Ovary (tissue), 7 donors: ENCODE measurements at regions not wholly inside any gene's neighbourhood (a gene's known extent, or its start where the extent isn't known, plus 50 kb on each side); places are given as distances from the start of the nearest gene placed in this dataset.
"Not testable (repeated sequence)": the region's sequence is repeated elsewhere in the genome, so short reads cannot be mapped to it uniquely, and the experiment has no call there.

Experiments
- DNase-seq, 5 donors: peaks; one replicate each; pipeline ENCODE4 v3.0.0-alpha.2; 2019 to 2020
- H3K27ac ChIP-seq, 2 donors: fragments of 200-600 bp; one replicate each; pipeline versions ENCODE4 v1.5.1 to v1.8.0; 2019 to 2022
- H3K27me3 ChIP-seq: fragments of 200-600 bp; one replicate; pipeline ENCODE4 v1.8.0; 2022
- H3K36me3 ChIP-seq: fragments of 200-600 bp; sonication (generic); one replicate; pipeline ENCODE4 v1.5.1; 2019
- H3K4me1 ChIP-seq: one replicate; pipeline ENCODE4 v1.8.1; 2013; ENCODE audit warnings: mild to moderate bottlenecking, moderate library complexity; ENCODE audit not compliant: insufficient read depth
- H3K4me3 ChIP-seq: fragments of 200-600 bp; sonication (generic); one replicate; pipeline ENCODE4 v1.5.1; 2017
- H3K9me3 ChIP-seq, 2 donors: fragments of 200-600 bp in 1 of 2; sonication (generic) in 1 of 2; one replicate each; pipeline versions ENCODE4 v1.5.1 to v1.8.1; 2013 to 2019; ENCODE audit warnings: mild to moderate bottlenecking in 1 of 2, moderate library complexity in 1 of 2
- WGBS, 3 donors: extraction: QIAGEN DNeasy Blood & Tissue Kit in 1 of 3; methylation state at CpG; one replicate each; pipeline versions ENCODE4 v1.1.5 to v1.1.7; 2013 to 2017; 5-methylcytosine and 5-hydroxymethylcytosine counted together
- intact Hi-C, 4 donors: fragments of 100-400 bp; cut with DNase I; formaldehyde crosslinking; loops; one replicate each; pipeline versions ENCODE4 v1.11.0 to v1.15.1; 2022 to 2023
- donor health status: DM: no; HTN: no; CAD: no; lungs with moderate emphysema.
- donor health status: DM: no; HTN: no; CAD: no.
- donor health status: Bipolar disorder and iron deficiency.
- donor health status: DM: no; HTN: no; CAD: no.
- donor health status: DM: yes; HTN: yes; CAD: no.

GRCh38 chr7:75243638-75244037, 151.2 kb downstream of the GTF2IRD2B start:
- no CpG with 5 or more reads among the region's 3 CpGs for WGBS, 3 donors
- H3K27ac ChIP-seq, DNase-seq: not testable (repeated sequence)

GRCh38 chr7:75248216-75248615, 147.2 kb upstream of the TRIM73 start:
- DNase-seq, H3K27ac ChIP-seq, H3K4me3 ChIP-seq, H3K27me3 ChIP-seq, H3K36me3 ChIP-seq, intact Hi-C loops, H3K9me3 ChIP-seq, H3K4me1 ChIP-seq: not testable (repeated sequence)
- no CpG with 5 or more reads among the region's 8 CpGs for WGBS, 3 donors

More at GRCh38 chr7:75243638-75244037, 151.2 kb downstream of the GTF2IRD2B start:
- H3K9me3 ChIP-seq, H3K4me1 ChIP-seq, intact Hi-C loops, H3K4me3 ChIP-seq, H3K36me3 ChIP-seq, H3K27me3 ChIP-seq: not testable (repeated sequence)

- DNase-seq, intact Hi-C loops, H3K27me3 ChIP-seq, H3K4me1 ChIP-seq, H3K4me3 ChIP-seq, H3K27ac ChIP-seq, H3K9me3 ChIP-seq, H3K36me3 ChIP-seq: not testable (repeated sequence)
- WGBS, 3 donors, result no CpG with 5 or more reads among the region's 3 CpGs
Measured at GRCh38 chr7:75254238-75254637, 141.2 kb upstream of the TRIM73 start.

GRCh38 chr7:75257442-75257841, 138.0 kb upstream of the TRIM73 start:
- H3K27ac ChIP-seq, H3K27me3 ChIP-seq, H3K4me1 ChIP-seq, DNase-seq, intact Hi-C loops, H3K4me3 ChIP-seq, H3K36me3 ChIP-seq, H3K9me3 ChIP-seq: not testable (repeated sequence)
- WGBS, 3 donors, result no CpG with 5 or more reads among the region's 2 CpGs

GRCh38 chr7:75259454-75260003, 135.9 kb upstream of the TRIM73 start:
- H3K4me3 ChIP-seq, DNase-seq, H3K4me1 ChIP-seq, H3K36me3 ChIP-seq, H3K27me3 ChIP-seq, H3K27ac ChIP-seq, H3K9me3 ChIP-seq, intact Hi-C loops: not testable (repeated sequence)
- WGBS, 3 donors, result no CpG with 5 or more reads among the region's 6 CpGs

GRCh38 chr7:75261660-75262059, 133.8 kb upstream of the TRIM73 start:
- DNase-seq, H3K36me3 ChIP-seq, H3K27me3 ChIP-seq, intact Hi-C loops, H3K9me3 ChIP-seq, H3K27ac ChIP-seq, H3K4me3 ChIP-seq, H3K4me1 ChIP-seq: not testable (repeated sequence)
- WGBS, 3 donors, result no CpG with 5 or more reads among the region's 2 CpGs

- no CpG with 5 or more reads among the region's 1 CpG for WGBS, 3 donors
- intact Hi-C loops, H3K4me3 ChIP-seq, H3K36me3 ChIP-seq, H3K4me1 ChIP-seq, DNase-seq, H3K27ac ChIP-seq, H3K9me3 ChIP-seq, H3K27me3 ChIP-seq: not testable (repeated sequence)
Measured at GRCh38 chr7:75268158-75268557, 127.3 kb upstream of the TRIM73 start.

- H3K27ac ChIP-seq, H3K36me3 ChIP-seq, H3K4me1 ChIP-seq, DNase-seq, intact Hi-C loops, H3K27me3 ChIP-seq, H3K9me3 ChIP-seq, H3K4me3 ChIP-seq: not testable (repeated sequence)
- no CpG with 5 or more reads among the region's 2 CpGs for WGBS, 3 donors
Measured at GRCh38 chr7:75269159-75269558, 126.3 kb upstream of the TRIM73 start.

GRCh38 chr7:75274114-75274513, 121.3 kb upstream of the TRIM73 start:
- H3K9me3 ChIP-seq, H3K36me3 ChIP-seq, DNase-seq, intact Hi-C loops, H3K4me3 ChIP-seq, H3K27me3 ChIP-seq, H3K27ac ChIP-seq, H3K4me1 ChIP-seq: not testable (repeated sequence)
- WGBS, 3 donors, result no CpG with 5 or more reads among the region's 1 CpG
